Mesenteric fat pad (tissue), 1 donor: ENCODE measurements at regions not wholly inside any gene's neighbourhood (a gene's known extent, or its start where the extent isn't known, plus 50 kb on each side); places are given as distances from the start of the nearest gene placed in this dataset.

Experiments used
- DNase-seq: peaks from one replicate; pipeline ENCODE4 v3.0.0-alpha.2; 2020; ENCODE audit warnings: low spot score
- donor health status: DM: yes; HTN: yes; CAD: no.

- peak; percentile 78 for DNase-seq
These were observed 281.1 kb downstream of the PTPRU start for GRCh38 chr1:29517251-29518086.

- no peak for DNase-seq
These were observed 279.9 kb downstream of the PTPRU start for GRCh38 chr1:29516063-29516820.

GRCh38 chr1:29515170-29515955 lies 279.0 kb downstream of the PTPRU start:
- DNase-seq = no peak

GRCh38 chr1:29514361-29515169 lies 278.2 kb downstream of the PTPRU start:
- DNase-seq = peak; percentile 57

- DNase-seq = peak; percentile 69
These were observed 277.0 kb downstream of the PTPRU start for GRCh38 chr1:29513357-29513756.

GRCh38 chr1:29511436-29511835 lies 275.1 kb downstream of the PTPRU start:
- DNase-seq = peak; percentile 18

GRCh38 chr1:29508458-29509107 lies 272.3 kb downstream of the PTPRU start:
- DNase-seq = peak; percentile 57

GRCh38 chr1:29506678-29507225 lies 270.4 kb downstream of the PTPRU start:
- DNase-seq = peak; percentile 80

GRCh38 chr1:29505532-29506220 lies 269.4 kb downstream of the PTPRU start:
- DNase-seq = peak; percentile 78

- DNase-seq = peak; percentile 59
These were observed 268.5 kb downstream of the PTPRU start for GRCh38 chr1:29504709-29505410.

- DNase-seq = no peak
These were observed 267.9 kb downstream of the PTPRU start for GRCh38 chr1:29504196-29504595.

- peak; percentile 24 for DNase-seq
These were observed 266.9 kb downstream of the PTPRU start for GRCh38 chr1:29502911-29503840.

- DNase-seq = peak; percentile 43
These were observed 266.0 kb downstream of the PTPRU start for GRCh38 chr1:29502225-29502910.

- no peak for DNase-seq
These were observed 265.1 kb downstream of the PTPRU start for GRCh38 chr1:29501227-29501976.

GRCh38 chr1:29500651-29501050 lies 264.3 kb downstream of the PTPRU start:
- peak; percentile 49 for DNase-seq

GRCh38 chr1:29500041-29500440 lies 263.7 kb downstream of the PTPRU start:
- peak; percentile 84 for DNase-seq
